CD4-positive, alpha-beta T cell (primary cell): ENCODE measurements at regions not wholly inside any gene's neighbourhood (a gene's known extent, or its start where the extent isn't known, plus 50 kb on each side); places are given as distances from the start of the nearest gene placed in this dataset.
"Not testable (repeated sequence)": the region's sequence is repeated elsewhere in the genome, so short reads cannot be mapped to it uniquely, and the experiment has no call there.

ENCODE experiments used
- ATAC-seq: fragments of 200-7000 bp; cut with Tn5 transposase; one replicate; pipeline ENCODE4 v1.10.0; 2022; ENCODE audit warnings: mild to moderate bottlenecking; ENCODE audit not compliant: poor library complexity
- CTCF ChIA-PET: fragments of 350-600 bp; sonication (Branson Sonifier 250); formaldehyde crosslinking; loops from one replicate; lab custom pipeline; 2021; ENCODE audit warnings: antibody characterized with exemption, inconsistent platforms; lab: Charles Lee
- POLR2A ChIA-PET: fragments of 350-600 bp; sonication (Branson Sonifier 250); formaldehyde crosslinking; loops from one replicate; lab custom pipeline; 2021; ENCODE audit warnings: antibody characterized with exemption, inconsistent platforms; lab: Charles Lee
- DNase-seq, 14 experiments: peaks; one replicate each; pipeline ENCODE4 v3.0.0-alpha.2; 2013 to 2020; ENCODE audit warnings: mixed read lengths in 2 of 14
- H3K27ac ChIP-seq, 2 donors: one replicate each; pipeline versions ENCODE4 v1.5.1 to v1.7.0; 2013; ENCODE audit warnings: low read length in 2 of 2, low read depth in 1 of 2, mild to moderate bottlenecking in 1 of 2
- H3K27me3 ChIP-seq, 2 experiments: 1 replicate in 1 of 2; 2 replicates in 1 of 2; pipeline versions ENCODE4 v1.6.1 to v1.7.0; 2013; ENCODE audit warnings: low read length in 2 of 2, control low read depth in 1 of 2, mild to moderate bottlenecking in 1 of 2, moderate library complexity in 1 of 2; ENCODE audit not compliant: insufficient read depth in 2 of 2, control insufficient read depth in 1 of 2
- H3K36me3 ChIP-seq: one replicate; pipeline ENCODE4 v1.6.1; 2013; ENCODE audit warnings: low read length, control low read depth; ENCODE audit not compliant: insufficient read depth
- H3K4me1 ChIP-seq: one replicate; pipeline ENCODE4 v1.6.1; 2013; ENCODE audit warnings: low read length, control low read depth; ENCODE audit not compliant: insufficient read depth
- H3K4me3 ChIP-seq: one replicate; pipeline ENCODE4 v1.5.1; 2013; ENCODE audit warnings: mild to moderate bottlenecking, low read length, moderate library complexity
- H3K9me3 ChIP-seq, 2 experiments: 1 replicate in 1 of 2; 2 replicates in 1 of 2; pipeline versions ENCODE4 v1.6.1 to v1.7.0; 2013; ENCODE audit warnings: low read length in 2 of 2, mild to moderate bottlenecking in 2 of 2, control low read depth in 1 of 2, moderate library complexity in 1 of 2; ENCODE audit not compliant: control insufficient read depth in 1 of 2, insufficient read depth in 1 of 2
- H3K27ac Mint-ChIP-seq: one replicate; pipeline ENCODE4 v1.8.0; 2020; ENCODE audit warnings: mixed read lengths
- H3K27me3 Mint-ChIP-seq: one replicate; pipeline ENCODE4 v1.8.0; 2021; ENCODE audit warnings: mixed read lengths
- H3K36me3 Mint-ChIP-seq: one replicate; pipeline ENCODE4 v1.8.0; 2021; ENCODE audit warnings: low read depth, mixed read lengths
- H3K4me1 Mint-ChIP-seq: one replicate; pipeline ENCODE4 v1.8.0; 2021; ENCODE audit warnings: low read depth, mixed read lengths
- H3K4me3 Mint-ChIP-seq: one replicate; pipeline ENCODE4 v1.8.0; 2020; ENCODE audit warnings: mild to moderate bottlenecking, mixed read lengths
- H3K9me3 Mint-ChIP-seq: one replicate; pipeline ENCODE4 v1.8.0; 2020; ENCODE audit warnings: mixed read lengths
- CTCF ChIP-seq: fragments of 200-600 bp; IDR thresholded peaks from one replicate; pipeline ENCODE4 v1.8.0; 2022; ENCODE audit warnings: antibody characterized with exemption, mild to moderate bottlenecking
- intact Hi-C, 2 experiments: fragments of 100-400 bp; cut with DNase I in 1 of 2; cut with micrococcal nuclease in 1 of 2; formaldehyde crosslinking; loops; one replicate each; pipeline versions ENCODE4 v1.15.1 to v1.9.0; 2023 to 2025; cut with DNase I, micrococcal nuclease

GRCh38 chr10:3319811-3320226, 147.2 kb upstream of the PITRM1 start:
- H3K36me3 Mint-ChIP-seq, result no peaks in the 10 kb centered on the region
- H3K4me3 ChIP-seq, result no peak overlapping the region
- intact Hi-C loops, result no loop called here
- no peak overlapping the region for H3K27ac Mint-ChIP-seq
- H3K27me3 Mint-ChIP-seq, result peaks cover 15% of the 10 kb centered on the region
- ATAC-seq, result no peak
- H3K4me3 Mint-ChIP-seq, result no peak overlapping the region
- peaks cover 2 to 8% of the 10 kb centered on the region in 2 experiments for H3K27me3 ChIP-seq
- CTCF ChIA-PET, result no interaction called here
- TF ChIP-seq CTCF, result no peak
- no peaks in the 10 kb centered on the region for H3K36me3 ChIP-seq
- no peaks in the 10 kb centered on the region for H3K4me1 Mint-ChIP-seq
- POLR2A ChIA-PET, result no interaction called here
- H3K9me3 Mint-ChIP-seq, result no peaks in the 10 kb centered on the region
- peaks cover 0 to 16% of the 10 kb centered on the region in 2 experiments for H3K9me3 ChIP-seq
- DNase-seq, result no peak
- no peak overlapping the region for H3K27ac ChIP-seq
- no peaks in the 10 kb centered on the region for H3K4me1 ChIP-seq

- H3K4me1 ChIP-seq, H3K4me3 Mint-ChIP-seq, H3K4me3 ChIP-seq, H3K36me3 ChIP-seq, H3K27ac Mint-ChIP-seq, intact Hi-C loops, POLR2A ChIA-PET, ATAC-seq, H3K27ac ChIP-seq, H3K9me3 Mint-ChIP-seq, H3K36me3 Mint-ChIP-seq, H3K4me1 Mint-ChIP-seq, CTCF ChIA-PET, DNase-seq: not testable (repeated sequence)
- peaks cover 0 to 16% of the 10 kb centered on the region in 2 experiments for H3K9me3 ChIP-seq
- peaks cover 15% of the 10 kb centered on the region for H3K27me3 Mint-ChIP-seq
- peaks cover 2 to 12% of the 10 kb centered on the region in 2 experiments for H3K27me3 ChIP-seq
Observed at GRCh38 chr10:3318480-3318807, 145.9 kb upstream of the PITRM1 start.

GRCh38 chr10:3317553-3318479, 145.2 kb upstream of the PITRM1 start:
- H3K4me3 ChIP-seq, H3K36me3 ChIP-seq, H3K4me1 Mint-ChIP-seq, POLR2A ChIA-PET, H3K27ac Mint-ChIP-seq, H3K4me3 Mint-ChIP-seq, H3K9me3 Mint-ChIP-seq, H3K4me1 ChIP-seq, H3K27ac ChIP-seq, DNase-seq, intact Hi-C loops, ATAC-seq, CTCF ChIA-PET, H3K36me3 Mint-ChIP-seq: not testable (repeated sequence)
- peaks cover 20% of the 10 kb centered on the region for H3K27me3 Mint-ChIP-seq
- Histone ChIP-seq H3K9me3 (peaks cover 0 to 16% of the 10 kb centered on the region in 2 experiments), H3K27me3 (peaks cover 2 to 18% of the 10 kb centered on the region in 2 experiments)

- H3K9me3 ChIP-seq, intact Hi-C loops, H3K4me1 ChIP-seq, H3K27ac ChIP-seq, CTCF ChIA-PET, H3K4me1 Mint-ChIP-seq, H3K4me3 ChIP-seq, POLR2A ChIA-PET, H3K9me3 Mint-ChIP-seq, H3K4me3 Mint-ChIP-seq, H3K36me3 Mint-ChIP-seq, H3K27ac Mint-ChIP-seq, ATAC-seq, H3K36me3 ChIP-seq: not testable (repeated sequence)
- H3K27me3 ChIP-seq, result peaks cover 0 to 24% of the 10 kb centered on the region in 2 experiments
- DNase-seq, result peak in 2 of 14 experiments; percentile 34 to 49
- H3K27me3 Mint-ChIP-seq, result peaks cover 38% of the 10 kb centered on the region
Observed at GRCh38 chr10:3314445-3315085, 142.0 kb upstream of the PITRM1 start.

GRCh38 chr10:3313784-3314444, 141.3 kb upstream of the PITRM1 start:
- H3K4me3 Mint-ChIP-seq, CTCF ChIA-PET, H3K27ac Mint-ChIP-seq, intact Hi-C loops, ATAC-seq, H3K27ac ChIP-seq, H3K4me3 ChIP-seq, H3K36me3 ChIP-seq, H3K4me1 ChIP-seq, H3K9me3 Mint-ChIP-seq, H3K9me3 ChIP-seq, H3K4me1 Mint-ChIP-seq, H3K36me3 Mint-ChIP-seq, POLR2A ChIA-PET: not testable (repeated sequence)
- H3K27me3 Mint-ChIP-seq, result peaks cover 39% of the 10 kb centered on the region
- peaks cover 0 to 24% of the 10 kb centered on the region in 2 experiments for H3K27me3 ChIP-seq
- peak in 3 of 14 experiments; percentile 9 to 28 (median 24) for DNase-seq
